Activated naive CD4-positive, alpha-beta T cell treated with anti-CD3 and anti-CD28 coated beads, Interleukin-2, amount 50 U/mL, for 24 hours (primary cell): ENCODE measurements at regions not wholly inside any gene's neighbourhood (a gene's known extent, or its start where the extent isn't known, plus 50 kb on each side); places are given as distances from the start of the nearest gene placed in this dataset.
"Not testable (repeated sequence)": the region's sequence is repeated elsewhere in the genome, so short reads cannot be mapped to it uniquely, and the experiment has no call there.

Experiments
- H3K27ac Mint-ChIP-seq: one replicate; pipeline ENCODE4 v1.8.0; 2021; ENCODE audit warnings: mild to moderate bottlenecking, mixed read lengths
- H3K27me3 Mint-ChIP-seq: one replicate; pipeline ENCODE4 v1.8.0; 2021; ENCODE audit warnings: mixed read lengths
- H3K36me3 Mint-ChIP-seq: one replicate; pipeline ENCODE4 v1.8.0; 2021; ENCODE audit warnings: mixed read lengths
- H3K4me1 Mint-ChIP-seq: one replicate; pipeline ENCODE4 v1.8.0; 2021; ENCODE audit warnings: mixed read lengths
- H3K4me3 Mint-ChIP-seq: one replicate; pipeline ENCODE4 v1.8.0; 2021; ENCODE audit warnings: mild to moderate bottlenecking, mixed read lengths
- H3K9me3 Mint-ChIP-seq: one replicate; pipeline ENCODE4 v1.8.0; 2021; ENCODE audit warnings: mixed read lengths

GRCh38 chr1:213686983-213687382, 300.8 kb upstream of the PROX1 start:
- Mint-ChIP-seq H3K4me1 (peaks cover 3% of the 10 kb centered on the region), H3K9me3 (no peaks in the 10 kb centered on the region), H3K36me3 (no peaks in the 10 kb centered on the region), H3K27ac (no peak overlapping the region), H3K4me3 (no peak overlapping the region), H3K27me3 (no peaks in the 10 kb centered on the region)

GRCh38 chr1:213687832-213688231, 299.9 kb upstream of the PROX1 start:
- H3K27me3 Mint-ChIP-seq: no peaks in the 10 kb centered on the region
- no peaks in the 10 kb centered on the region for H3K9me3 Mint-ChIP-seq
- no peak overlapping the region for H3K4me3 Mint-ChIP-seq
- H3K36me3 Mint-ChIP-seq: no peaks in the 10 kb centered on the region
- no peak overlapping the region for H3K27ac Mint-ChIP-seq
- H3K4me1 Mint-ChIP-seq: peaks cover 3% of the 10 kb centered on the region

- no peak overlapping the region for H3K27ac Mint-ChIP-seq
- H3K36me3 Mint-ChIP-seq: no peaks in the 10 kb centered on the region
- no peaks in the 10 kb centered on the region for H3K27me3 Mint-ChIP-seq
- no peak overlapping the region for H3K4me3 Mint-ChIP-seq
- peaks cover 3% of the 10 kb centered on the region for H3K4me1 Mint-ChIP-seq
- H3K9me3 Mint-ChIP-seq: no peaks in the 10 kb centered on the region
Measured at GRCh38 chr1:213688655-213689054, 299.1 kb upstream of the PROX1 start.

GRCh38 chr1:213689260-213689659, 298.5 kb upstream of the PROX1 start:
- Mint-ChIP-seq H3K27me3 (no peaks in the 10 kb centered on the region), H3K9me3 (no peaks in the 10 kb centered on the region), H3K4me3 (no peak overlapping the region), H3K4me1 (peaks cover 3% of the 10 kb centered on the region), H3K36me3 (no peaks in the 10 kb centered on the region), H3K27ac (no peak overlapping the region)

GRCh38 chr1:213690341-213690917, 297.3 kb upstream of the PROX1 start:
- Mint-ChIP-seq H3K27ac (no peak overlapping the region), H3K4me1 (peaks cover 3% of the 10 kb centered on the region), H3K4me3 (no peak overlapping the region), H3K27me3 (no peaks in the 10 kb centered on the region), H3K9me3 (no peaks in the 10 kb centered on the region), H3K36me3 (no peaks in the 10 kb centered on the region)

- no peaks in the 10 kb centered on the region for H3K36me3 Mint-ChIP-seq
- peaks cover 3% of the 10 kb centered on the region for H3K4me1 Mint-ChIP-seq
- H3K27me3 Mint-ChIP-seq: no peaks in the 10 kb centered on the region
- H3K9me3 Mint-ChIP-seq: no peaks in the 10 kb centered on the region
- H3K4me3 Mint-ChIP-seq: no peak overlapping the region
- no peak overlapping the region for H3K27ac Mint-ChIP-seq
Measured at GRCh38 chr1:213692321-213692720, 295.5 kb upstream of the PROX1 start.

- Mint-ChIP-seq H3K36me3 (no peaks in the 10 kb centered on the region), H3K27ac (no peak overlapping the region), H3K27me3 (no peaks in the 10 kb centered on the region), H3K9me3 (no peaks in the 10 kb centered on the region), H3K4me1 (peaks cover 6% of the 10 kb centered on the region), H3K4me3 (no peak overlapping the region)
Measured at GRCh38 chr1:213693864-213694263, 293.9 kb upstream of the PROX1 start.

- Mint-ChIP-seq H3K4me3 (no peak overlapping the region), H3K4me1 (peaks cover 3% of the 10 kb centered on the region), H3K9me3 (no peaks in the 10 kb centered on the region), H3K27ac (no peak overlapping the region), H3K27me3 (no peaks in the 10 kb centered on the region), H3K36me3 (no peaks in the 10 kb centered on the region)
Measured at GRCh38 chr1:213697192-213697802, 290.5 kb upstream of the PROX1 start.

- H3K4me3 Mint-ChIP-seq: no peak overlapping the region
- H3K36me3 Mint-ChIP-seq: peaks cover 3% of the 10 kb centered on the region
- H3K27me3 Mint-ChIP-seq: no peaks in the 10 kb centered on the region
- peaks cover 3% of the 10 kb centered on the region for H3K4me1 Mint-ChIP-seq
- H3K27ac Mint-ChIP-seq: no peak overlapping the region
- H3K9me3 Mint-ChIP-seq: peaks cover 6% of the 10 kb centered on the region
Measured at GRCh38 chr1:213698092-213698702, 289.6 kb upstream of the PROX1 start.

GRCh38 chr1:213702703-213703102, 285.1 kb upstream of the PROX1 start:
- peaks cover 11% of the 10 kb centered on the region for H3K9me3 Mint-ChIP-seq
- H3K4me1 Mint-ChIP-seq: peaks cover 3% of the 10 kb centered on the region

GRCh38 chr1:213704941-213705340, 282.8 kb upstream of the PROX1 start:
- peaks cover 23% of the 10 kb centered on the region for H3K9me3 Mint-ChIP-seq
- H3K27me3 Mint-ChIP-seq: no peaks in the 10 kb centered on the region
- no peak overlapping the region for H3K4me3 Mint-ChIP-seq
- H3K27ac Mint-ChIP-seq: no peak overlapping the region
- peaks cover 11% of the 10 kb centered on the region for H3K36me3 Mint-ChIP-seq
- H3K4me1 Mint-ChIP-seq: no peaks in the 10 kb centered on the region

More at GRCh38 chr1:213702703-213703102, 285.1 kb upstream of the PROX1 start:
- Mint-ChIP-seq H3K27me3 (no peaks in the 10 kb centered on the region), H3K4me3 (no peak overlapping the region), H3K27ac (no peak overlapping the region), H3K36me3 (peaks cover 5% of the 10 kb centered on the region)

- not testable (repeated sequence) for H3K27ac Mint-ChIP-seq, H3K27me3 Mint-ChIP-seq
- Mint-ChIP-seq H3K4me3 (peak overlapping the region; percentile 30), H3K4me1 (peaks cover 38% of the 10 kb centered on the region), H3K36me3 (peaks cover 17% of the 10 kb centered on the region), H3K9me3 (peaks cover 33% of the 10 kb centered on the region)
Measured at GRCh38 chr1:213711833-213712490, 275.8 kb upstream of the PROX1 start.

GRCh38 chr1:213714645-213715044, 273.1 kb upstream of the PROX1 start:
- H3K4me1 Mint-ChIP-seq: peaks cover 38% of the 10 kb centered on the region
- H3K9me3 Mint-ChIP-seq: peaks cover 16% of the 10 kb centered on the region
- H3K4me3 Mint-ChIP-seq: no peak overlapping the region
- no peaks in the 10 kb centered on the region for H3K27me3 Mint-ChIP-seq
- H3K27ac Mint-ChIP-seq: no peak overlapping the region
- peaks cover 12% of the 10 kb centered on the region for H3K36me3 Mint-ChIP-seq

- Mint-ChIP-seq H3K27me3 (no peaks in the 10 kb centered on the region), H3K36me3 (peaks cover 12% of the 10 kb centered on the region), H3K4me3 (no peak overlapping the region), H3K9me3 (peaks cover 16% of the 10 kb centered on the region), H3K4me1 (peaks cover 38% of the 10 kb centered on the region), H3K27ac (no peak overlapping the region)
Measured at GRCh38 chr1:213715182-213715581, 272.6 kb upstream of the PROX1 start.

- Mint-ChIP-seq H3K27ac (no peak overlapping the region), H3K4me3 (no peak overlapping the region), H3K4me1 (peaks cover 6% of the 10 kb centered on the region), H3K9me3 (peaks cover 6% of the 10 kb centered on the region), H3K27me3 (no peaks in the 10 kb centered on the region), H3K36me3 (no peaks in the 10 kb centered on the region)
Measured at GRCh38 chr1:213719462-213719861, 268.3 kb upstream of the PROX1 start.

GRCh38 chr1:213720032-213720431, 267.7 kb upstream of the PROX1 start:
- H3K4me3 Mint-ChIP-seq: no peak overlapping the region
- no peaks in the 10 kb centered on the region for H3K27me3 Mint-ChIP-seq
- H3K4me1 Mint-ChIP-seq: peaks cover under 1% of the 10 kb centered on the region
- H3K9me3 Mint-ChIP-seq: peaks cover 6% of the 10 kb centered on the region
- H3K27ac Mint-ChIP-seq: no peak overlapping the region
- no peaks in the 10 kb centered on the region for H3K36me3 Mint-ChIP-seq
